HFF-Myc (cell line): ENCODE measurements at regions not wholly inside any gene's neighbourhood (a gene's known extent, or its start where the extent isn't known, plus 50 kb on each side); places are given as distances from the start of the nearest gene placed in this dataset.

ENCODE experiments used
- DNase-seq: peaks from one replicate; pipeline ENCODE4 v3.0.0-alpha.2; 2011; ENCODE audit warnings: low read depth; ENCODE audit errors: extremely low read depth
- H3K4me3 ChIP-seq: replicated peaks from 2 replicates; pipeline ENCODE4 v1.5.1; 2011; ENCODE audit warnings: low read depth, mild to moderate bottlenecking, control low read depth, low read length
- TF ChIP-seq, protein P1 (sequence below): IDR thresholded peaks from 2 replicates; pipeline ENCODE4 v1.5.1; 2012; ENCODE audit warnings: mild to moderate bottlenecking, low read depth, low read length, control low read depth; ENCODE audit errors: missing control alignments

DNA sequence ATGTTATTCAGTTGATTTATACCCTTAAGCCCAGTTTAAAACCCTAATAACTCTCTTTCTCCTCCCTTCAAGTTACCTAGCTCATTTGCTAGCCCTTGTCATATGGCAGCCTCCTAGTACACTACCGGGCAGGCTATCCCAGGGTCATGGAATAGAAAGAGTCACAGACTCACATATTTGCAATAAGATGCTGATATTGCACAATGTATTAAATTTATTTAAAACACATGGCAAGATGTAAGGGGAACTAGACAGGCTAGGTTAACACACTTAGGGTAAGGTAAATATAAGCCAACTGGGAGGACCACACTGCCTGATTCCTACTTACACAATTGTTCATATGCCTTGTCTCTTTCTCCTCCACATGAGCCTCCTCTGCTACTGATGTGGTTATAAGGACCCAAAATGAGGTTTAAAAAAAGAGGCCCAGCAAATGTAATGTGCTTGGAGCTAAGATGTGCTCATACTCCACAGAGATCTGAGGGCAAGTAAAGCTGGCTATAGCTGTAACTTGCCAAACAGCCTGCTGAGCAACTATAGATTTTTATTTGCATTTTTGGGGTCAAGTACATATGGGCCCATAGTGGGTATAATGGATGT is 130.0 kb downstream of the ENC1 start:
- H3K4me3 ChIP-seq, result no peak overlapping the region
- TF ChIP-seq, protein P1, sequence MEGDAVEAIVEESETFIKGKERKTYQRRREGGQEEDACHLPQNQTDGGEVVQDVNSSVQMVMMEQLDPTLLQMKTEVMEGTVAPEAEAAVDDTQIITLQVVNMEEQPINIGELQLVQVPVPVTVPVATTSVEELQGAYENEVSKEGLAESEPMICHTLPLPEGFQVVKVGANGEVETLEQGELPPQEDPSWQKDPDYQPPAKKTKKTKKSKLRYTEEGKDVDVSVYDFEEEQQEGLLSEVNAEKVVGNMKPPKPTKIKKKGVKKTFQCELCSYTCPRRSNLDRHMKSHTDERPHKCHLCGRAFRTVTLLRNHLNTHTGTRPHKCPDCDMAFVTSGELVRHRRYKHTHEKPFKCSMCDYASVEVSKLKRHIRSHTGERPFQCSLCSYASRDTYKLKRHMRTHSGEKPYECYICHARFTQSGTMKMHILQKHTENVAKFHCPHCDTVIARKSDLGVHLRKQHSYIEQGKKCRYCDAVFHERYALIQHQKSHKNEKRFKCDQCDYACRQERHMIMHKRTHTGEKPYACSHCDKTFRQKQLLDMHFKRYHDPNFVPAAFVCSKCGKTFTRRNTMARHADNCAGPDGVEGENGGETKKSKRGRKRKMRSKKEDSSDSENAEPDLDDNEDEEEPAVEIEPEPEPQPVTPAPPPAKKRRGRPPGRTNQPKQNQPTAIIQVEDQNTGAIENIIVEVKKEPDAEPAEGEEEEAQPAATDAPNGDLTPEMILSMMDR, result no peak
- no peak for DNase-seq

DNA sequence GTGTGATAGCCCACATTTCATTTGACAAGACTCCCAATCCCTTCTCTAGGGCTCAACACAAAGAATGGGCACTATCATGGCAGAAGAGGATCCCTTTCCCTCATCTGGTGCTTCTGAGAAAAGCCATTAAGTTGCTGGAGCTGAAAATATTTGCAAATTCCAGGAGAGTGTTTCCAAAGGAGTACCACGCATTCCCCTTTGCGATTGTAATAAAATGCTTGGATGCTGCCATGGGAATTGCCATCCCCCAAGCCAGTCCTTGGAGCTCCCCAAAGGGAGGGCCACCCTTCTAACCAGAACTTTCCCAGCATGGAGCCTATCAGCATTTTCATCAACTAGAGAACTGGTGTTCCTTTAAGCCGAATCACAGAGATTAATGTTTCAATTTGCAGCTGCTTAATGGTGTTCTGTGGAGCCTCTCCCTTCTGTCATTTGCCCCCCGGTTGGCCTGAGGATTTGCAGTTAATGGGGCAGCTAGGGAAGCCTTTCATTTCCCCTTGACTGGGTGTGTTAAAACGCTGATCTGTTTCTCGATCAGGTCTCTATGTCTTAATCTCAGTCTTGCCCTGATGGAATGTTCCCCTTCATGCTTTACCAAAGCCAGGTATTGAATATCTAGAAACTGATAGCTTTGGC is 133.0 kb downstream of the ENC1 start:
- TF ChIP-seq, protein P1, result no peak
- H3K4me3 ChIP-seq, result no peak overlapping the region

DNA sequence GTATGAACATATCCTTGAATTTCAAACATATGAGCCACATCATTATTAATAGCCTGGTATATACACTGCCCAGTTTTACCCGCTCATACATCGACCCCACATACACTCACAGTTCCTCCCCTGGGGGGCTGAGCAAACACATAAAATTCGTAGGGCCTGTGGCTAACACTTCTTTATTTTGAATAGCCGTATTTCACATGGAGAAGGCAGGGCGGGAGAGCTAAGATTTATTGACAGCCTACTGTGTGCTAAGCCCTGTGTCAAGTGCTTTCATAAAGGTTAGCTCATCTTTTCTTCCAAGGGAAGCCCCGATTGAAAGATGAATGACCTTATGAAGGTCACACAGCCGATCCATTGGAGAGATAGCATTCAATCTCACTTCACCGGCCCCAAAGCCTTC is 134.4 kb downstream of the ENC1 start:
- TF ChIP-seq, protein P1, result no peak
- H3K4me3 ChIP-seq, result no peak overlapping the region
- no peak for DNase-seq

More for the DNA sequence above, 133.0 kb downstream of the ENC1 start:
- no peak for DNase-seq

DNA sequence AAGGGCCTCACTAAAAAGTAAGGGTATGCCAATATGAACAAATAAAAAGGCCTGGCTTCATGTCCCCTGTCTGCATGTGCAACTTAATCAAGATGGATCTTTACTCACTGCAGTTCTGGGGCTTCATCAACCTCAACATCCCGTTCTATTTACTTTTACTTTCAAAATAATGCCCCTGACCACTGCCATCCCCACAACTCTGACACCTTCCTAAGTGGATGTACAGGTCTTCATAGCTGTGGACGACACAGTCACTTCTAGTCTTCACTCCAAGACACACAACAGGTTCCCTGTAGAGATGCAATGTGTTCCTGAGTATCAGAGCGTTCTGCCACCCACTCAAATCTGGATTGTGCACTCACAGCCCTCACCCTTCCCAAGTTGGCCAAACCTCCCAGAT is 136.1 kb downstream of the ENC1 start:
- no peak for DNase-seq
- TF ChIP-seq, protein P1, result no peak
- H3K4me3 ChIP-seq, result no peak overlapping the region

DNA sequence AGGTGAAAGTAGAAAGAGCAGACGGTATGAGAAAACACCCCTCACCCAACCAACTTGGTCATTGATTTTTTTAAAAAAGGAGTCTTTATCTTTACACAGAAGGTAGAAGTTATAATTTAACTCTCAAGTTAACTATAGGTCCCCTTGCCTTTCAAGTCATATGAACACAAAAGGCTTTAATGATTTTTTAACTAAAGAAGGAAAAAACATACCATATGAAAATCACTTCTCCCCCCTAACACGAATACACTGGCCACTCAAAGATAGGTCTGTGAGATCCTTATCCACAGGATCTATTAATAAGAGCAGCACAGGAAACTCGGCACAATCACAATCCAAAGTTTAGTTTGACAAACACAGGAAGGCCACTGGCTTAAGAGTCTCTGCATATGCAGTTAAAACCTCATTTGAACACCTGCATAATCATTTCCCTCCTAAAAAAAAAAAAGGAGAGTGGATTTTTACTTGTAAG is 138.0 kb downstream of the ENC1 start:
- DNase-seq, result no peak
- TF ChIP-seq, protein P1, result no peak
- no peak overlapping the region for H3K4me3 ChIP-seq

DNA sequence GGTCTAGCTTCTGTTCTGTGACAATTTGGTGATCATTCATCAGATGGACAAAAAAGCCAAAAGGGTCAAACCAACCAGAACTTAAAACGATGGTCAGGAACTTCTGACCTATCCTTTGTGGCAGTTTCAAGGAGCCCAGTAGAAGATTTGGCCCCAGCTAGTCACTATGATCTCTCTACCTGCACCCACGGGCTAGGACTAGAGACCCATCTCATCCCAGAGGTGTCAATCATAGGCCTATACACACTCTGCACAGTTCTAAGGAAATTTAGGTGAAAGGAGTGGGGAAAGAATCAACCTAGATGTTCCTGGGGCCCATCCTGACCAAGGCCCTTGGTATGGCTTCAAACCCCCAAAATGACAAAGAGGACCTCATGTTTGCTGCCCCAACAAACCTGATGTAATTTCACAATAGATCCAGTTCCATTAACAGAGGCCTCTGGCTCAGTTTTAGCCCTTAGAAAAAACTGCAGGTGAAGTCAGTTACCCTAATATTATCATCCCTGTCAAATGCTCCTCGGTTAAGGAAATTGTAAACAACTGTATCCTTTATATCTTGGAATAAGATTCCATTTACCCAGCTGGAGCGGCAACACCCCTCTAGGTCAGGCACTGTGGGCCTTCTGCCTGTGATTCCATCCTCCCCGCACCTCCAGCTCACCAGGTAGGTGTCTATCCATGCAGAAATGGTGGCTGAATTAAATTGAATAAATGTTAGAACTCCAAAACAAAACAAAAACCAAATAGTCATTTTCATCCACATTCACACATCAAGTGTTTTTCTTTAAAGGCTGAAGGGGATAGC is 138.7 kb downstream of the ENC1 start:
- H3K4me3 ChIP-seq, result no peak overlapping the region
- TF ChIP-seq, protein P1, result no peak
- DNase-seq, result no peak
